HepG2 (cell line): ENCODE measurements at regions not wholly inside any gene's neighbourhood (a gene's known extent, or its start where the extent isn't known, plus 50 kb on each side); places are given as distances from the start of the nearest gene placed in this dataset.

Experiments used
- ATAC-seq: fragments of 200-7000 bp; cut with Tn5 transposase; 3 replicates; pipeline ENCODE4 v1.9.1; 2020; ENCODE audit warnings: mild to moderate bottlenecking, moderate library complexity
- BruUV-seq: library from RNA; stranded (reverse); fragments of 400-500 nt; replicated peaks from 2 replicates; lab custom pipeline; 2021; lab: Mats Ljungman, UMichigan
- CTCF ChIA-PET: fragments of 300-600 bp; formaldehyde crosslinking; extraction: SDS; loops from one replicate; lab custom pipeline; 2021; ENCODE audit warnings: low total read pairs, inconsistent platforms, low intra/inter-chr PET ratio; lab: Yijun Ruan, JAX
- POLR2A ChIA-PET: fragments of 350-600 bp; sonication (Branson Sonifier 250); formaldehyde crosslinking; loops from one replicate; lab custom pipeline; 2020; ENCODE audit warnings: antibody characterized with exemption, inconsistent platforms; lab: Yijun Ruan, JAX
- DNase-seq: peaks from one replicate; pipeline ENCODE4 v3.0.0-alpha.2; 2015; ENCODE audit warnings: low spot score
- FAIRE-seq: peaks from 3 replicates; lab custom pipeline; 2011; peaks lifted over from hg19 to GRCh38; lab: Jason Lieb, UNC
- H2AFZ ChIP-seq: one replicate; pipeline ENCODE4 v1.6.1; 2011; ENCODE audit warnings: low read length, inconsistent platforms
- H3K27ac ChIP-seq: fragments of 300-600 bp; 3 replicates; pipeline ENCODE4 v1.8.0; 2011; ENCODE audit warnings: mixed run types, mild to moderate bottlenecking, mixed read lengths, low read length, inconsistent platforms; ENCODE audit not compliant: insufficient read depth; ENCODE audit errors: extremely low read length
- H3K27me3 ChIP-seq, 2 experiments: fragments of 200-600 bp in 1 of 2; 2 replicates in 1 of 2; 3 replicates in 1 of 2; pipeline versions ENCODE4 v1.6.0 to v1.8.0; 2011; ENCODE audit warnings: low read length in 2 of 2, mild to moderate bottlenecking in 2 of 2, moderate library complexity in 2 of 2, inconsistent platforms in 1 of 2; ENCODE audit not compliant: insufficient read depth in 2 of 2, control insufficient read depth in 1 of 2
- H3K36me3 ChIP-seq, 2 experiments: fragments of 200-600 bp in 1 of 2; replicated peaks in 1 of 2; 2 replicates in 1 of 2; 3 replicates in 1 of 2; pipeline versions ENCODE4 v1.5.1 to v1.8.0; 2011; ENCODE audit warnings: low read length in 2 of 2, inconsistent platforms in 1 of 2; ENCODE audit not compliant: insufficient read depth in 2 of 2, control insufficient read depth in 1 of 2
- H3K4me1 ChIP-seq: 2 replicates; pipeline ENCODE4 v1.5.1; 2012; ENCODE audit warnings: low read length, inconsistent platforms; ENCODE audit not compliant: insufficient read depth
- H3K4me2 ChIP-seq: 2 replicates; pipeline ENCODE4 v1.6.0; 2011; ENCODE audit warnings: low read depth, low read length, inconsistent platforms
- H3K4me3 ChIP-seq, 3 experiments: fragments of 200-600 bp in 1 of 3; sonication (generic), shearing (Covaris generic) in 1 of 3; replicated peaks in 1 of 3; 2 replicates each; pipeline ENCODE4 v1.5.1; 2011 to 2016; ENCODE audit warnings: low read length in 3 of 3, inconsistent platforms in 2 of 3, low read depth in 2 of 3, mild to moderate bottlenecking in 2 of 3, control low read depth in 1 of 3, mixed read lengths in 1 of 3; ENCODE audit not compliant: insufficient read depth in 1 of 3
- H3K79me2 ChIP-seq: one replicate; pipeline ENCODE4 v1.6.1; 2011; ENCODE audit warnings: low read length, inconsistent platforms; ENCODE audit not compliant: insufficient read depth
- H3K9ac ChIP-seq: 2 replicates; pipeline ENCODE4 v1.6.0; 2011; ENCODE audit warnings: mild to moderate bottlenecking, low read depth, low read length, inconsistent platforms; ENCODE audit not compliant: insufficient read depth
- H3K9me3 ChIP-seq: 2 replicates; pipeline ENCODE4 v1.5.1; 2012; ENCODE audit warnings: mild to moderate bottlenecking, low read length
- H4K20me1 ChIP-seq: 2 replicates; pipeline ENCODE4 v1.6.0; 2011; ENCODE audit warnings: inconsistent platforms, mild to moderate bottlenecking, low read length, moderate library complexity; ENCODE audit not compliant: insufficient read depth
- BRF2 ChIP-seq: sonication (generic); formaldehyde crosslinking; IDR thresholded peaks from 2 replicates; pipeline ENCODE4 v1.8.1; 2022; ENCODE audit warnings: mild to moderate bottlenecking, missing genetic modification reagents
- CENPT ChIP-seq: sonication (generic); formaldehyde crosslinking; IDR thresholded peaks from 2 replicates; pipeline ENCODE4 v1.8.0; 2022; ENCODE audit warnings: low read depth, mild to moderate bottlenecking, moderate library complexity, missing genetic modification reagents
- HNRNPLL ChIP-seq: fragments of 200-400 bp; formaldehyde crosslinking; IDR thresholded peaks from 2 replicates; pipeline ENCODE4 v1.6.1; 2017; ENCODE audit warnings: mild to moderate bottlenecking, low read depth, low read length; ENCODE audit not compliant: poor library complexity, severe bottlenecking
- NR2F6 ChIP-seq, 2 experiments: IDR thresholded peaks; 2 replicates each; pipeline ENCODE4 v1.6.1; 2016; ENCODE audit warnings: antibody characterized with exemption in 1 of 2, mild to moderate bottlenecking in 1 of 2
- SIX4 ChIP-seq: sonication (generic); formaldehyde crosslinking; IDR thresholded peaks from 2 replicates; pipeline ENCODE4 v1.4.0; 2020; ENCODE audit warnings: missing genetic modification reagents
- STAT6 ChIP-seq: sonication (generic); formaldehyde crosslinking; IDR thresholded peaks from 2 replicates; pipeline ENCODE4 v1.4.0; 2020; ENCODE audit warnings: missing genetic modification reagents, mild to moderate bottlenecking, borderline replicate concordance
- TOPORS ChIP-seq: sonication (generic); formaldehyde crosslinking; IDR thresholded peaks from 2 replicates; pipeline ENCODE4 v1.8.0; 2023; ENCODE audit warnings: mild to moderate bottlenecking, missing genetic modification reagents
- ZHX2 ChIP-seq, 2 experiments: sonication (generic) in 1 of 2; formaldehyde crosslinking in 1 of 2; IDR thresholded peaks; 2 replicates each; pipeline versions ENCODE4 v1.6.1 to v1.9.0; 2014 to 2022; ENCODE audit warnings: antibody characterized with exemption in 1 of 2, borderline replicate concordance in 1 of 2, inconsistent platforms in 1 of 2, low read depth in 1 of 2, missing genetic modification reagents in 1 of 2
- ZNF20 ChIP-seq: sonication (generic); formaldehyde crosslinking; IDR thresholded peaks from 2 replicates; pipeline ENCODE4 v1.4.0; 2020; ENCODE audit warnings: mild to moderate bottlenecking, moderate library complexity, missing genetic modification reagents
- ZNF264 ChIP-seq: sonication (generic); formaldehyde crosslinking; IDR thresholded peaks from 2 replicates; pipeline ENCODE4 v1.4.0; 2020; ENCODE audit warnings: missing genetic modification reagents
- ZNF382 ChIP-seq: sonication (generic); formaldehyde crosslinking; IDR thresholded peaks from 2 replicates; pipeline ENCODE4 v1.5.0; 2020; ENCODE audit warnings: missing genetic modification reagents, mild to moderate bottlenecking, borderline replicate concordance
- ZNF740 ChIP-seq: sonication (generic); formaldehyde crosslinking; IDR thresholded peaks from 2 replicates; pipeline ENCODE4 v1.4.0; 2020; ENCODE audit warnings: missing genetic modification reagents
- ZNF761 ChIP-seq: sonication (generic); formaldehyde crosslinking; conservative IDR thresholded peaks from 2 replicates; pipeline ENCODE4 v1.4.0; 2020; ENCODE audit warnings: mild to moderate bottlenecking, missing genetic modification reagents
- WGBS: methylation state at CpG from one replicate; pipeline ENCODE4 v1.1.6; 2017; ENCODE audit warnings: low lambda C conversion rate; 5-methylcytosine and 5-hydroxymethylcytosine counted together
- in situ Hi-C: cut with HindIII; loops from 2 replicates; pipeline ENCODE4 v1.10.0; 2017; ENCODE audit warnings: low pct_unique_long_range_greater_than_20kb; ENCODE audit not compliant: extremely low pct_ligation_motif_present
- intact Hi-C: fragments of 100-400 bp; cut with micrococcal nuclease; formaldehyde crosslinking; loops from one replicate; pipeline ENCODE4 v1.10.0; 2022; ENCODE audit not compliant: unreplicated experiment

- Histone ChIP-seq H4K20me1 (no peaks in the 10 kb centered on the region), H2AFZ (no peak overlapping the region), H3K27ac (no peak overlapping the region), H3K27me3 (peaks cover 0 to 12% of the 10 kb centered on the region in 2 experiments; a peak in 2 of 5 replicates), H3K4me2 (no peak overlapping the region), H3K4me3 (no peak overlapping the region), H3K9ac (no peak overlapping the region), H3K36me3 (no peaks in the 10 kb centered on the region), H3K79me2 (no peaks in the 10 kb centered on the region), H3K4me1 (no peaks in the 10 kb centered on the region), H3K9me3 (no peaks in the 10 kb centered on the region)
- BruUV-seq, result no TSS peak
- FAIRE-seq (no peak), DNase-seq (no peak), ATAC-seq (no peak)
- intact Hi-C loops (no loop called here), in situ Hi-C loops (loop anchor here (10.0 kb wide), 1 partner anchor 499 kb away; no protein-coding TSS in a partner anchor)
- CTCF ChIA-PET, result no interaction called here
- POLR2A ChIA-PET, result no interaction called here
- 51% methylated on average over 7 of the region's 8 CpGs for WGBS
- TF ChIP-seq TOPORS (no peak), HNRNPLL (no peak), ZNF382 (no peak), STAT6 (CRISPR knock-in tag) (no peak), ZNF740 (CRISPR knock-in tag) (no peak), ZHX2 (IDR thresholded peaks at IDR 0.05; ENCODE audit: low read depth) (no peak), ZHX2 (CRISPR knock-in tag; IDR thresholded peaks at IDR 0.05; ENCODE audit: borderline replicate concordance) (no peak), BRF2 (CRISPR knock-in tag) (no peak), SIX4 (no peak), NR2F6 (IDR thresholded peaks at IDR 0.05) (no peak), NR2F6 (CRISPR knock-in tag; IDR thresholded peaks at IDR 0.05) (no peak), ZNF264 (no peak), ZNF761 (CRISPR knock-in tag) (no peak), ZNF20 (CRISPR knock-in tag) (no peak), CENPT (CRISPR knock-in tag) (no peak)
Measured at GRCh38 chr12:115163710-115164109, 479.7 kb upstream of the TBX3 start.
